ENCODE measurements at regions not wholly inside any gene's neighbourhood (a gene's known extent, or its start where the extent isn't known, plus 50 kb on each side); places are given as distances from the start of the nearest gene placed in this dataset.

- WGBS (ENCODE audit: insufficient coverage, insufficient read length) = no CpG with 5 or more reads among the region's 2 CpGs
- no peaks in the 10 kb centered on the region for H3K27me3 ChIP-seq (ENCODE audit: control insufficient read depth, insufficient read depth, low read length)
These were observed 1840.3 kb upstream of the PCDH7 start for GRCh38 chr4:28879900-28880299.

GRCh38 chr4:28883211-28883610, 1837.0 kb upstream of the PCDH7 start:
- no peaks in the 10 kb centered on the region for H3K9me3 ChIP-seq (ENCODE audit: control insufficient read depth, insufficient read depth, low read length)
- no peak for DNase-seq (ENCODE audit: low read depth, low spot score)
- no CpG with 5 or more reads among the region's 2 CpGs for WGBS (ENCODE audit: insufficient coverage, insufficient read length)
- H3K4me3 ChIP-seq (ENCODE audit: low read length) = no peak overlapping the region
- no peaks in the 10 kb centered on the region for H3K27me3 ChIP-seq (ENCODE audit: control insufficient read depth, insufficient read depth, low read length)
- no peak overlapping the region for H3K27ac ChIP-seq (ENCODE audit: low read length)
- no peaks in the 10 kb centered on the region for H3K36me3 ChIP-seq (ENCODE audit: control insufficient read depth, insufficient read depth, low read length)
- no peaks in the 10 kb centered on the region for H3K4me1 ChIP-seq (ENCODE audit: control insufficient read depth, insufficient read depth, low read length)

More at GRCh38 chr4:28879900-28880299, 1840.3 kb upstream of the PCDH7 start:
- no peaks in the 10 kb centered on the region for H3K36me3 ChIP-seq (ENCODE audit: control insufficient read depth, insufficient read depth, low read length)
- no peaks in the 10 kb centered on the region for H3K9me3 ChIP-seq (ENCODE audit: control insufficient read depth, insufficient read depth, low read length)
- no peak for DNase-seq (ENCODE audit: low read depth, low spot score)
- H3K27ac ChIP-seq (ENCODE audit: low read length) = no peak overlapping the region
- H3K4me3 ChIP-seq (ENCODE audit: low read length) = no peak overlapping the region
- no peaks in the 10 kb centered on the region for H3K4me1 ChIP-seq (ENCODE audit: control insufficient read depth, insufficient read depth, low read length)

- Histone ChIP-seq H3K36me3 (ENCODE audit: control insufficient read depth, insufficient read depth, low read length) (no peaks in the 10 kb centered on the region), H3K4me1 (ENCODE audit: control insufficient read depth, insufficient read depth, low read length) (no peaks in the 10 kb centered on the region), H3K4me3 (ENCODE audit: low read length) (no peak overlapping the region), H3K27ac (ENCODE audit: low read length) (no peak overlapping the region), H3K9me3 (ENCODE audit: control insufficient read depth, insufficient read depth, low read length) (no peaks in the 10 kb centered on the region), H3K27me3 (ENCODE audit: control insufficient read depth, insufficient read depth, low read length) (no peaks in the 10 kb centered on the region)
- DNase-seq (ENCODE audit: low read depth, low spot score) = no peak
- no CpG with 5 or more reads among the region's 4 CpGs for WGBS (ENCODE audit: insufficient coverage, insufficient read length)
These were observed 1833.2 kb upstream of the PCDH7 start for GRCh38 chr4:28886934-28887333.

- Histone ChIP-seq H3K9me3 (ENCODE audit: control insufficient read depth, insufficient read depth, low read length) (no peaks in the 10 kb centered on the region), H3K4me1 (ENCODE audit: control insufficient read depth, insufficient read depth, low read length) (no peaks in the 10 kb centered on the region), H3K4me3 (ENCODE audit: low read length) (no peak overlapping the region), H3K27me3 (ENCODE audit: control insufficient read depth, insufficient read depth, low read length) (no peaks in the 10 kb centered on the region), H3K36me3 (ENCODE audit: control insufficient read depth, insufficient read depth, low read length) (no peaks in the 10 kb centered on the region), H3K27ac (ENCODE audit: low read length) (no peak overlapping the region)
- no CpG with 5 or more reads among the region's 3 CpGs for WGBS (ENCODE audit: insufficient coverage, insufficient read length)
- no peak for DNase-seq (ENCODE audit: low read depth, low spot score)
These were observed 1829.0 kb upstream of the PCDH7 start for GRCh38 chr4:28890949-28891775.

GRCh38 chr4:28913466-28913865, 1806.7 kb upstream of the PCDH7 start:
- Histone ChIP-seq H3K36me3 (ENCODE audit: control insufficient read depth, insufficient read depth, low read length) (no peaks in the 10 kb centered on the region), H3K4me3 (ENCODE audit: low read length) (no peak overlapping the region), H3K9me3 (ENCODE audit: control insufficient read depth, insufficient read depth, low read length) (no peaks in the 10 kb centered on the region), H3K27ac (ENCODE audit: low read length) (no peak overlapping the region), H3K4me1 (ENCODE audit: control insufficient read depth, insufficient read depth, low read length) (no peaks in the 10 kb centered on the region), H3K27me3 (ENCODE audit: control insufficient read depth, insufficient read depth, low read length) (no peaks in the 10 kb centered on the region)
- WGBS (ENCODE audit: insufficient coverage, insufficient read length) = no CpG with 5 or more reads among the region's 1 CpG
- DNase-seq (ENCODE audit: low read depth, low spot score) = no peak

- H3K27ac ChIP-seq (ENCODE audit: low read length) = no peak overlapping the region
- WGBS (ENCODE audit: insufficient coverage, insufficient read length) = no CpG with 5 or more reads among the region's 2 CpGs
- no peaks in the 10 kb centered on the region for H3K36me3 ChIP-seq (ENCODE audit: control insufficient read depth, insufficient read depth, low read length)
- DNase-seq (ENCODE audit: low read depth, low spot score) = no peak
- H3K4me3 ChIP-seq (ENCODE audit: low read length) = no peak overlapping the region
- H3K9me3 ChIP-seq (ENCODE audit: control insufficient read depth, insufficient read depth, low read length) = no peaks in the 10 kb centered on the region
- H3K4me1 ChIP-seq (ENCODE audit: control insufficient read depth, insufficient read depth, low read length) = no peaks in the 10 kb centered on the region
- H3K27me3 ChIP-seq (ENCODE audit: control insufficient read depth, insufficient read depth, low read length) = no peaks in the 10 kb centered on the region
These were observed 1803.6 kb upstream of the PCDH7 start for GRCh38 chr4:28916585-28916984.

GRCh38 chr4:28918871-28919270, 1801.3 kb upstream of the PCDH7 start:
- Histone ChIP-seq H3K27ac (ENCODE audit: low read length) (no peak overlapping the region), H3K4me1 (ENCODE audit: control insufficient read depth, insufficient read depth, low read length) (no peaks in the 10 kb centered on the region), H3K36me3 (ENCODE audit: control insufficient read depth, insufficient read depth, low read length) (no peaks in the 10 kb centered on the region), H3K27me3 (ENCODE audit: control insufficient read depth, insufficient read depth, low read length) (no peaks in the 10 kb centered on the region), H3K4me3 (ENCODE audit: low read length) (no peak overlapping the region), H3K9me3 (ENCODE audit: control insufficient read depth, insufficient read depth, low read length) (no peaks in the 10 kb centered on the region)
- WGBS (ENCODE audit: insufficient coverage, insufficient read length) = no CpG with 5 or more reads among the region's 1 CpG
- no peak for DNase-seq (ENCODE audit: low read depth, low spot score)

GRCh38 chr4:28921886-28922285, 1798.3 kb upstream of the PCDH7 start:
- Histone ChIP-seq H3K9me3 (ENCODE audit: control insufficient read depth, insufficient read depth, low read length) (no peaks in the 10 kb centered on the region), H3K4me3 (ENCODE audit: low read length) (no peak overlapping the region), H3K27me3 (ENCODE audit: control insufficient read depth, insufficient read depth, low read length) (no peaks in the 10 kb centered on the region), H3K36me3 (ENCODE audit: control insufficient read depth, insufficient read depth, low read length) (no peaks in the 10 kb centered on the region), H3K4me1 (ENCODE audit: control insufficient read depth, insufficient read depth, low read length) (no peaks in the 10 kb centered on the region), H3K27ac (ENCODE audit: low read length) (no peak overlapping the region)
- DNase-seq (ENCODE audit: low read depth, low spot score) = no peak
- WGBS (ENCODE audit: insufficient coverage, insufficient read length) = no CpG with 5 or more reads among the region's 5 CpGs

- no peak for DNase-seq (ENCODE audit: low read depth, low spot score)
- no peak overlapping the region for H3K4me3 ChIP-seq (ENCODE audit: low read length)
- H3K36me3 ChIP-seq (ENCODE audit: control insufficient read depth, insufficient read depth, low read length) = no peaks in the 10 kb centered on the region
- H3K4me1 ChIP-seq (ENCODE audit: control insufficient read depth, insufficient read depth, low read length) = no peaks in the 10 kb centered on the region
- no peaks in the 10 kb centered on the region for H3K27me3 ChIP-seq (ENCODE audit: control insufficient read depth, insufficient read depth, low read length)
- no peaks in the 10 kb centered on the region for H3K9me3 ChIP-seq (ENCODE audit: control insufficient read depth, insufficient read depth, low read length)
- H3K27ac ChIP-seq (ENCODE audit: low read length) = no peak overlapping the region
These were observed 1794.0 kb upstream of the PCDH7 start for GRCh38 chr4:28926156-28926555.

- Histone ChIP-seq H3K27ac (ENCODE audit: low read length) (no peak overlapping the region), H3K27me3 (ENCODE audit: control insufficient read depth, insufficient read depth, low read length) (no peaks in the 10 kb centered on the region), H3K36me3 (ENCODE audit: control insufficient read depth, insufficient read depth, low read length) (no peaks in the 10 kb centered on the region), H3K4me1 (ENCODE audit: control insufficient read depth, insufficient read depth, low read length) (no peaks in the 10 kb centered on the region), H3K9me3 (ENCODE audit: control insufficient read depth, insufficient read depth, low read length) (no peaks in the 10 kb centered on the region), H3K4me3 (ENCODE audit: low read length) (no peak overlapping the region)
- DNase-seq (ENCODE audit: low read depth, low spot score) = no peak
These were observed 1777.5 kb upstream of the PCDH7 start for GRCh38 chr4:28942631-28943030.

- Histone ChIP-seq H3K4me1 (ENCODE audit: control insufficient read depth, insufficient read depth, low read length) (no peaks in the 10 kb centered on the region), H3K9me3 (ENCODE audit: control insufficient read depth, insufficient read depth, low read length) (no peaks in the 10 kb centered on the region), H3K4me3 (ENCODE audit: low read length) (no peak overlapping the region), H3K27ac (ENCODE audit: low read length) (no peak overlapping the region), H3K36me3 (ENCODE audit: control insufficient read depth, insufficient read depth, low read length) (no peaks in the 10 kb centered on the region), H3K27me3 (ENCODE audit: control insufficient read depth, insufficient read depth, low read length) (no peaks in the 10 kb centered on the region)
- WGBS (ENCODE audit: insufficient coverage, insufficient read length) = no CpG with 5 or more reads among the region's 1 CpG
- no peak for DNase-seq (ENCODE audit: low read depth, low spot score)
These were observed 1772.8 kb upstream of the PCDH7 start for GRCh38 chr4:28947374-28947773.
